Prostate gland (tissue), 2 donors: ENCODE measurements at regions not wholly inside any gene's neighbourhood (a gene's known extent, or its start where the extent isn't known, plus 50 kb on each side); places are given as distances from the start of the nearest gene placed in this dataset.

ENCODE experiments used
- DNase-seq: peaks from one replicate; pipeline ENCODE4 v3.0.0-alpha.2; 2019; ENCODE audit warnings: low spot score
- H3K27ac ChIP-seq, 2 donors: fragments of 200-600 bp; sonication (generic); 2 replicates each; pipeline ENCODE4 v1.5.1; 2017 to 2019
- H3K27me3 ChIP-seq: fragments of 200-600 bp; sonication (generic); replicated peaks from 2 replicates; pipeline ENCODE4 v1.5.1; 2019; ENCODE audit not compliant: insufficient read depth
- H3K36me3 ChIP-seq, 2 donors: fragments of 200-600 bp; sonication (generic); 1 replicate in 1 of 2; 2 replicates in 1 of 2; pipeline versions ENCODE4 v1.5.1 to v1.8.1; 2017 to 2019
- H3K4me1 ChIP-seq: fragments of 200-600 bp; sonication (generic); replicated peaks from 2 replicates; pipeline ENCODE4 v1.5.1; 2019
- H3K4me3 ChIP-seq, 2 donors: fragments of 200-600 bp; sonication (generic); 2 replicates each; pipeline ENCODE4 v1.5.1; 2017 to 2019
- H3K9me3 ChIP-seq: fragments of 200-600 bp; sonication (generic); 2 replicates; pipeline ENCODE4 v1.5.1; 2017
- POLR2A ChIP-seq: fragments of 450-650 bp; IDR thresholded peaks from one replicate; pipeline ENCODE4 v1.6.1; 2016; ENCODE audit warnings: antibody characterized with exemption, mild to moderate bottlenecking
- POLR2AphosphoS5 ChIP-seq: sonication (generic); formaldehyde crosslinking; IDR thresholded peaks from one replicate; pipeline ENCODE4 v1.6.1; 2017; ENCODE audit warnings: antibody characterized with exemption
- whole genome bisulfite sequencing: methylation state at CpG from one replicate; pipeline ENCODE4 v1.1.5; 2018; 5-methylcytosine and 5-hydroxymethylcytosine counted together
- intact Hi-C: fragments of 100-400 bp; cut with DNase I; formaldehyde crosslinking; loops from one replicate; pipeline ENCODE4 v1.14.2; 2022
- TF ChIP-seq, protein P1 (sequence below), 4 experiments: fragments of 200-600 bp in 2 of 4; fragments of 450-650 bp in 2 of 4; sonication (generic) in 2 of 4; IDR thresholded peaks; 1 replicate in 3 of 4; 2 replicates in 1 of 4; pipeline ENCODE4 v1.5.1; 2016 to 2019; ENCODE audit warnings: antibody characterized with exemption in 4 of 4, mild to moderate bottlenecking in 2 of 4, moderate library complexity in 2 of 4

DNA sequence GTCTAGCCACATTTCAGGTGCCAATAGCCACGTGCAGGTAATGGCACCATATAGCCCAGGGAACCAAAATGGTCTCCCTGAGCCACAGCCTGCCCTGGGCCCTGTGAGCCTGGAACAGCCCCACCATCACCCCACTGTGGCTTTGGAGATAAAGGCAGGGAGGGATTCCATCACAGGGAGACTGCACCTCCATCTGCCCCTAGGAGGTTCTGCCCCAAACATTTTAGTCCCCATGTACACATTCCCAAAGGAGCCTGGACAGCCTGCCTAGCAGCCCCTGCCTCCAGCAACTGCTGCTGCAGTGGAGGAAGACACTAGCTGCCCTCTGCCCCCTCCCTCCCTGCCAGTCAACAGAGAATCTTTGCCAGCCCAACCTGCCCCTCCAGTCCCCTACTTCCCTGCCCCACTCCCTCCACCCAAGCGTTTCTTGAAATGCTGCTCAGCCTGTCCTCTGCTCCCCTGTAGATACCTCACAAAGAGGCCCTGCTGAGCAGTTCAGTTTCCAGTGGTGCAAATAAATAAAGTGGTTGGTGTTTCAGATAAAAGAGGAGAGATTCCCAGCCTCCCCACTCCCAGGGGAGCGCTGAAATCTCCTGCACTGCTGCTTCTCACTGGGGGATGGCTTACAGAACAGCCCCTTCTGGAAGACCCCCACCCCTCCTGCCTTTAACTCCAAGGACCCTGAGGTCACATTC is 921.8 kb downstream of the UQCRFS1 start:
- 59% methylated on average over 3 of the region's 3 CpGs for WGBS
- Histone ChIP-seq H3K9me3 (no peaks in the 10 kb centered on the region), H3K4me3 (no peak overlapping the region), H3K27me3 (no peaks in the 10 kb centered on the region), H3K4me1 (peaks cover 11% of the 10 kb centered on the region), H3K36me3 (no peaks in the 10 kb centered on the region), H3K27ac (peak overlapping the region in 1 of 2 donors; percentile 35)
- TF ChIP-seq POLR2A (no peak), POLR2AphosphoS5 (no peak)
- TF ChIP-seq, protein P1, sequence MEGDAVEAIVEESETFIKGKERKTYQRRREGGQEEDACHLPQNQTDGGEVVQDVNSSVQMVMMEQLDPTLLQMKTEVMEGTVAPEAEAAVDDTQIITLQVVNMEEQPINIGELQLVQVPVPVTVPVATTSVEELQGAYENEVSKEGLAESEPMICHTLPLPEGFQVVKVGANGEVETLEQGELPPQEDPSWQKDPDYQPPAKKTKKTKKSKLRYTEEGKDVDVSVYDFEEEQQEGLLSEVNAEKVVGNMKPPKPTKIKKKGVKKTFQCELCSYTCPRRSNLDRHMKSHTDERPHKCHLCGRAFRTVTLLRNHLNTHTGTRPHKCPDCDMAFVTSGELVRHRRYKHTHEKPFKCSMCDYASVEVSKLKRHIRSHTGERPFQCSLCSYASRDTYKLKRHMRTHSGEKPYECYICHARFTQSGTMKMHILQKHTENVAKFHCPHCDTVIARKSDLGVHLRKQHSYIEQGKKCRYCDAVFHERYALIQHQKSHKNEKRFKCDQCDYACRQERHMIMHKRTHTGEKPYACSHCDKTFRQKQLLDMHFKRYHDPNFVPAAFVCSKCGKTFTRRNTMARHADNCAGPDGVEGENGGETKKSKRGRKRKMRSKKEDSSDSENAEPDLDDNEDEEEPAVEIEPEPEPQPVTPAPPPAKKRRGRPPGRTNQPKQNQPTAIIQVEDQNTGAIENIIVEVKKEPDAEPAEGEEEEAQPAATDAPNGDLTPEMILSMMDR (IDR thresholded peaks at IDR 0.05) = no peak
- DNase-seq = no peak
- intact Hi-C loops = no loop called here

DNA sequence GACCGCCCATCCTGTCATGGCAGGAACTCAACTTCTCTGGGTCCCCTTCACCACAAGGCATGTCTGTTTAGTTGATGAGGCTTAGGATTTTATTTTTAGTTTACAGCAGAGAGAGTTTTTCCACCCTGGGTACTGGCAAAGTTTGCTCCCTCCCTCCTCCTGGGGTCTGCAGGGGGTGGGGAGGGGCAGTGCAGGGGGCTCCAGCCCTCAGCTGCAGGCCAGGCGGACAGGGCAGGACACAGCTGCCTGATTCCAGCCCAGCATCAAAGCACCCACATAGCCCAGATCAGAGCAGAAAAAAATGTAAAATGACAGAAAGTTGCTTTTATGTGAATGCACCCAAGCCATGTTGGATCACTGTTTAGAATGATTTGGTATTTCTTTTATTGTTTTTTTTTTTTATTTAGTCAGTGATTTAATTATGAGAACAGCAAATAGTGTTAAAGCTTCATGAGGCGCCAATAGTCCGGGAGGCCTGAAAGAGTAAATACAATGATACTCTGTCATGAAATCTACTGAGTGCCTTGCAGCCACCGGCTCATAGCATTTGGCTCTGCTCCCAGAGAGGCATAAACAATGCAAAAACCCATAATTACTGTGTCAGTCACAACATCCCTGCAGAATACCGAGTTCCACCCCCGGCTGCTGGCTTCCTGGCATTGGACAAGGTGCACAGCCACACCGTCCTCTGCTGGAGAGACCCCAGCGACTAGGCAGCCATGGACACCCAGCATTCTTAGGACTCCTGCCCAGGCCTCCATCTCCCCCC is 923.5 kb downstream of the UQCRFS1 start:
- Histone ChIP-seq H3K9me3 (no peaks in the 10 kb centered on the region), H3K27ac (peak overlapping the region; percentile 60 to 65), H3K4me1 (peaks cover 11% of the 10 kb centered on the region), H3K36me3 (no peaks in the 10 kb centered on the region), H3K4me3 (no peak overlapping the region), H3K27me3 (no peaks in the 10 kb centered on the region)
- intact Hi-C loops = no loop called here
- TF ChIP-seq, protein P1 (IDR thresholded peaks at IDR 0.05) = peak in 1 of 4 experiments; percentile 8
- TF ChIP-seq POLR2A (no peak), POLR2AphosphoS5 (peak; percentile 85)
- 11% methylated on average over 9 of the region's 9 CpGs for WGBS
- DNase-seq = peak; percentile 86

DNA sequence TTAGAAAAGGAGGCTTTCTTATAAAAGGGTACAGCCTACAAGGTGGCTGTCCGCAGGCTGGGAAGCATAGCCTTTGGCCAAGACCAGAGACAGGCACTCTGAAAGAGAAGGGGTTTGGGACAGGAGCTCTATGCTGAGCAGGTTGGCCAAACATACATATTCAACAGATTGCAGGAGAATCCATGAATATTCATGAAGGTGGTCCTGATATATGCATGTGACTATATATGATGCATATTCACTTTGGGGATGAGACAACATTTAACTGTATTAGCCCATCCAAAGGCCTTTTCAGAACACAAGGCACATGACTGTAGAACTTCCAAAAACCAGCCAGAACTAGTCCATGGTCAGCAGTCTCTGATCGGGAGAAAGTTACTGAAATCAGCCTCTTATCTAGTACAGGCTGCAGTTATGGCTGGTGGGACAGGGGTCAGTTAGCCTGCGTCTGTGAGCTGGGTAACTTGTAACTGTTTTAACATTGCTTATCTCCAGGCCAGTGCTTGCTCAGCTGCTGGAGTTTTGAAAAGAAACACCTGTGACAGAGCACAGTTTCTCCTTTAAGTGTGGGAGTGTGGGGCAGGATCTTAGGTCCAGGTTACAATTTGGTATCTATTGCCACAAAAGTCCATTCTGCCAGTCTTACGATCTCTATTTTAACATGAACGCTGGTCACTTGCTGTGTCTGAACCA is 924.2 kb downstream of the UQCRFS1 start:
- no peak overlapping the region for H3K4me3 ChIP-seq
- no peaks in the 10 kb centered on the region for H3K9me3 ChIP-seq
- WGBS = 34% methylated on average over 5 of the region's 5 CpGs
- no peaks in the 10 kb centered on the region for H3K27me3 ChIP-seq
- DNase-seq = no peak
- no peak for TF ChIP-seq POLR2AphosphoS5
- TF ChIP-seq, protein P1 (IDR thresholded peaks at IDR 0.05) = no peak
- peaks cover 11% of the 10 kb centered on the region for H3K4me1 ChIP-seq
- intact Hi-C loops = no loop called here
- H3K36me3 ChIP-seq = no peaks in the 10 kb centered on the region
- peak overlapping the region; percentile 60 to 65 for H3K27ac ChIP-seq

DNA sequence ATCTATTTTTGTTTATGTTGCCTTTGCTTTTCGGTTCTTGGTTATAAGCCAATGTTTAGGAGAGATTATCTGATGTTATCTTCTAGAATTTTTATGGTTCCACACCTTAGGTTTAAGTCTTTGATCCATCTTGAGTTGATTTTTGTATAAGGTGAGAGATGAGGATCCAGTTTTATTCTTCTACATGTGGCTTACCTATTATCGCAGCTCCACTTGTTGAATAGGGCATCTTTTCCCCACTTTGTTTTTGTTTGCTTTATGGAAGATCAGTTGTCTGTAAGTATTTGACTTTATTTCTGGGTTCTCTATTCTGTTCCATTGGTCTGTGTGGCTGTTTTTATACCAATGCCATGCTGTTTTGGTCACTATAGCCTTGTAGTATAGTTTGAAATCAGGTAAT is 927.0 kb downstream of the UQCRFS1 start:
- Histone ChIP-seq H3K36me3 (no peaks in the 10 kb centered on the region), H3K27ac (no peak overlapping the region), H3K9me3 (no peaks in the 10 kb centered on the region), H3K4me3 (no peak overlapping the region), H3K27me3 (no peaks in the 10 kb centered on the region), H3K4me1 (peaks cover 11% of the 10 kb centered on the region)
- intact Hi-C loops = no loop called here
- 86% methylated on average over 2 of the region's 2 CpGs for WGBS
- TF ChIP-seq POLR2A = no peak
- TF ChIP-seq POLR2AphosphoS5 = no peak
- TF ChIP-seq, protein P1 (IDR thresholded peaks at IDR 0.05) = no peak
- DNase-seq = no peak
